ENCODE measurements at regions not wholly inside any gene's neighbourhood (a gene's known extent, or its start where the extent isn't known, plus 50 kb on each side); places are given as distances from the start of the nearest gene placed in this dataset.

DNA sequence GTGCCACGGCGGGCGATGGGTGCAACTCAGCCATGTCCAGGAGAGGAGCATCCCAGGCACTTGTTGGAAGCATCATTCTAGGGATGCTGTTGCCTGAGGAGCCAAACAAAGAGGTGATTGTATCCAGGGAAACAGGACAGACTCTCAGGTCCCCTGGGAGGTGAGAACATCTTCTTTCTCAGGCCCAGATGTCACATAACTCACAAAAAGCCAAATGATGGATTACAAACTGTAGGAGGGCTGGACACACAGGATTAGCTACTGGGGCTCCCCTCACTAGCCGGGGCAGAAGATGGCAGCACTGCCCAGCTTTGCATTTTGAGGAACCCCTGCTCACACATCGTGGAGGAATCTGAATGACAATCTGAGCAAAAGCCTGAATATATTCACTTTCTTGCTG lies 64.7 kb upstream of the NFIL3 start:
- ATAC-seq (no peak), DNase-seq (no peak)
- WGBS, result 85% methylated on average over 5 of the region's 5 CpGs
- Histone ChIP-seq H3K4me1 (ENCODE audit: control insufficient read depth, insufficient read depth, low read length) (peaks cover 7% of the 10 kb centered on the region), H3K27me3 (ENCODE audit: control insufficient read depth, insufficient read depth) (no peaks in the 10 kb centered on the region), H3K27ac (ENCODE audit: low read length) (no peak overlapping the region), H3K4me3 (ENCODE audit: low read length) (no peak overlapping the region), H3K9me3 (ENCODE audit: control insufficient read depth, low read length) (no peaks in the 10 kb centered on the region)
- intact Hi-C loops (cut with DNase I), result no loop called here

DNA sequence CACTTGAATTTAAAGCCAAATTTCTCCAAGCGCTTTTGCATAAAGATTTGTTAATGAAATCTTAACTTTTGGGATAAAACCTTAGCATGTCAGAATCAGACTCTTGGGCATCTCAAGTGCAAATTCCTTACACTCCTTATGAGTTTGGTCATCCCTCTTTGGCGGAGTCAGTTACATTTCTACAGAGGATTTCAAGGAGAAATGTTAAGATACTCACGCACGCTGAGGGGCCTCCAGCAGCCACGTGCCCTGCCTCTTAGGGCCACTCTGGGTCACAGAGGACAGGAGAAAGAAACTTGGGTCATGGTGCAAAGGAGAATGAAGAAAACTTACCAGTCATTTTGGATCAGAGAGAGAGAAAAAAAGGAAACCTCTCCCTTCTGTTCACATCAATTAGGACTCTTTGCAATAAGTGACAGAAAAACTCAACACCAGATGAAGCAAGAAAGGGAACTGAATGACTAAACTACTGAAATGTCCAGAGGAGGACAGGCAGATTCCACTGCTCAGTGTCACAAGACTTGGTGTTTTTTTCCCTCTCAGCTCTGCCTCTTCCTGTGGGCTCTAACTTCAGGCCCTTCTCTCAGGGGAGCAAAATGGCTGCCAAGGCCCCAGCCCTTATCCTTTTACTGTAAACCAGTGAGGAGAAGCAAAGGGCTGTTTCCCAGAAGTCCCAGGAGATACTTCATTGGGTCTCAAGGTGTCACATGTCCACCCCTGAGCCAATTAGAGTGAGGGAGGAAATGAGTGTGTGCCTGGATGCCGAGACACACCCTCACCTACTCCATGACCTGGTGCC lies 63.3 kb upstream of the NFIL3 start:
- intact Hi-C loops (cut with DNase I), result no loop called here
- Histone ChIP-seq H3K4me1 (ENCODE audit: control insufficient read depth, insufficient read depth, low read length) (peaks cover 10% of the 10 kb centered on the region), H3K9me3 (ENCODE audit: control insufficient read depth, low read length) (no peaks in the 10 kb centered on the region), H3K27ac (ENCODE audit: low read length) (no peak overlapping the region), H3K4me3 (ENCODE audit: low read length) (no peak overlapping the region), H3K27me3 (ENCODE audit: control insufficient read depth, insufficient read depth) (no peaks in the 10 kb centered on the region)
- ATAC-seq (peak in 1 of 2 donors; percentile 9), DNase-seq (peak in 2 of 3 donors; percentile 61 to 71)
- WGBS, result 69% methylated on average over 6 of the region's 6 CpGs

DNA sequence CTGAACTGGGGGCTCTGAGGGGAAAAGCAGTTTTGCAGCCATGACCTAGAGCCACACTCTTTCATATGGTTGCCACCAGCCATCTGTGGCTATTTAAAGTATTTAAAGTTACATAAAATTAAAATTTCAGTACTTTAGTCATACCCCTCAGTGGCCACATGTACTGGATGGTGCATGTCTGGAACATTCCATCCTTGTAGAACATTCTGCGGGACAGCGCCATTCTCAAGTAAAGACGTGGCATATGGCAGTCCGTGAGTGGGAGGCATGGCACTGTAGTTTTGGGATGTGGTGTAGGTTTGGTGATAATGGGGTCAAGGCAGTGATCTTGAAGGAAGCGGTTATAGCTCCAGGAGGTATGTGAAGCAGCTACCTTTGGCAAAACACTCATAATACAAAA lies 61.4 kb upstream of the NFIL3 start:
- no peak overlapping the region for H3K4me3 ChIP-seq (ENCODE audit: low read length)
- peaks cover 10% of the 10 kb centered on the region for H3K4me1 ChIP-seq (ENCODE audit: control insufficient read depth, insufficient read depth, low read length)
- ATAC-seq (no peak), DNase-seq (no peak)
- H3K27ac ChIP-seq (ENCODE audit: low read length), result no peak overlapping the region
- H3K9me3 ChIP-seq (ENCODE audit: control insufficient read depth, low read length), result no peaks in the 10 kb centered on the region
- whole genome bisulfite sequencing, result 94% methylated on average over 5 of the region's 5 CpGs
- H3K27me3 ChIP-seq (ENCODE audit: control insufficient read depth, insufficient read depth), result no peaks in the 10 kb centered on the region
- intact Hi-C loops (cut with DNase I), result no loop called here

DNA sequence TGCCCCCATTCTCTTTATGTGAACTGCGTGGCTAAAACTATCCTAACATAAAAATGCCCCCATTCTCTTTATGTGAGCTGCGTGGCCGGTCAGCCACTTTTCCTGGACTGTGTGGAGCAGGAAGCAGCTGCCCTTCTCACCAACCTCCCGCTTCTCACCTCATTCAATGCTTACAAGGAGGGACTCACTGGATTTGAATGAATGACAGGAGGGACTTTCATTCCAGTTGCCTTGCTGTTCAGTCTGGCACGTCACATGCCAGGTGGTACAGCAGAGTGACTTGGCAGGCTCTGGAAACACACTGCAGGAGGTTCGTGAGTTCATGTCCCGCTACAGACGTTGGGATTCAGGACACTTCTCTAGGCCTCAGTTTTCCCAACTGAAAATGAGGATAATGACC lies 60.2 kb upstream of the NFIL3 start:
- H3K27ac ChIP-seq (ENCODE audit: low read length), result peak overlapping the region; percentile 93
- ATAC-seq (peak in 1 of 2 donors; percentile 8), DNase-seq (no peak)
- intact Hi-C loops (cut with DNase I), result no loop called here
- peaks cover 7% of the 10 kb centered on the region for H3K4me1 ChIP-seq (ENCODE audit: control insufficient read depth, insufficient read depth, low read length)
- no peak overlapping the region for H3K4me3 ChIP-seq (ENCODE audit: low read length)
- 54% methylated on average over 8 of the region's 8 CpGs for WGBS
- no peaks in the 10 kb centered on the region for H3K9me3 ChIP-seq (ENCODE audit: control insufficient read depth, low read length)
- no peaks in the 10 kb centered on the region for H3K27me3 ChIP-seq (ENCODE audit: control insufficient read depth, insufficient read depth)

DNA sequence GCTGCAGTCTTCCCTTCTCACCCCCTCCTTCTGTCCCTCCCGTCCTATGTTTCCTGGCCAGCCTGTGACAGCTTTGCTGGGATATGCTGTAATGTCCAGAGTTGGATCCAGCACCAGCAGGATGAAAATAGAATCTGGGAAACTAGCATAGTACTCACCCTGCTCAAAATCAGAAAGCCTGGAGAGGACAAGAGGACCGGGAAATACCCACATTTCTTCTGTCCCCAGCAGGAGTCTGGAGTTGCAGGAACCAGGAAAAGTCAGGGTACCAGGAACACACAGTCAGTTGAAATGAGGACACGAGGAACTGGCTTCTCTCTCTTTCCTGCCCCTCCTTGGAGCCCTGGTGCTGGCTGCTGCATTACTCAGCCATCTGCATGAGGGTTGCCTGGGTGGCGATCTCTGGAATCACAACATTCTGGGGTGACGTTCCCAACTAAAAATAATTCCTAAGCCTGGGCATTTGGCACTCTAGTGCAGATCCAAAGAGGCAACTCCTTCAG lies 59.6 kb upstream of the NFIL3 start:
- Histone ChIP-seq H3K27me3 (ENCODE audit: control insufficient read depth, insufficient read depth) (no peaks in the 10 kb centered on the region), H3K9me3 (ENCODE audit: control insufficient read depth, low read length) (no peaks in the 10 kb centered on the region), H3K27ac (ENCODE audit: low read length) (peak overlapping the region; percentile 93), H3K4me3 (ENCODE audit: low read length) (no peak overlapping the region), H3K4me1 (ENCODE audit: control insufficient read depth, insufficient read depth, low read length) (peaks cover 7% of the 10 kb centered on the region)
- peak; percentile 55 to 68 (median 65) for DNase-seq
- WGBS, result 22% methylated on average over 5 of the region's 5 CpGs
- intact Hi-C loops (cut with DNase I), result no loop called here
- peak; percentile 91 to 94 for ATAC-seq

DNA sequence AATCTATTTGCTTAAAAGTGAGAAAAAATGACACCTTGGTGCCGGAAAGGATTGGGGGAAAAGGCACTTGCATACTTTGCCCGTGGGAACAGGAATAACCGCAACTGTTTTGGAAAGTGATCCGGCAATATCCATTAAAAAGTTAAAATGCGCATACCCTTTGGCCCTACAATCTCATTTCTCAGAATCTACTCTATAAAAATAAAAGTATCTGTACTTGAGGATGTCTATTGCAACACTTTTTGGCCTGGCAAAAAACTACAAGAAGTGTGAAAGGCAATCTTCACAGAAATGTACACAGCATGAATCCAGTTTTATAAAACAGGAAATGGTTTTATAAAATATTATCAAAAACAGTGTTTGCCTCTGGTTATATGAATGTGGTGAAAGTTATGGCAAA lies 58.3 kb upstream of the NFIL3 start:
- H3K4me3 ChIP-seq (ENCODE audit: low read length), result no peak overlapping the region
- ATAC-seq (peak in 1 of 2 donors; percentile 28), DNase-seq (no peak)
- no peak overlapping the region for H3K27ac ChIP-seq (ENCODE audit: low read length)
- intact Hi-C loops (cut with DNase I), result no loop called here
- H3K9me3 ChIP-seq (ENCODE audit: control insufficient read depth, low read length), result no peaks in the 10 kb centered on the region
- 67% methylated on average over 5 of the region's 5 CpGs for WGBS
- peaks cover 7% of the 10 kb centered on the region for H3K4me1 ChIP-seq (ENCODE audit: control insufficient read depth, insufficient read depth, low read length)
- no peaks in the 10 kb centered on the region for H3K27me3 ChIP-seq (ENCODE audit: control insufficient read depth, insufficient read depth)

DNA sequence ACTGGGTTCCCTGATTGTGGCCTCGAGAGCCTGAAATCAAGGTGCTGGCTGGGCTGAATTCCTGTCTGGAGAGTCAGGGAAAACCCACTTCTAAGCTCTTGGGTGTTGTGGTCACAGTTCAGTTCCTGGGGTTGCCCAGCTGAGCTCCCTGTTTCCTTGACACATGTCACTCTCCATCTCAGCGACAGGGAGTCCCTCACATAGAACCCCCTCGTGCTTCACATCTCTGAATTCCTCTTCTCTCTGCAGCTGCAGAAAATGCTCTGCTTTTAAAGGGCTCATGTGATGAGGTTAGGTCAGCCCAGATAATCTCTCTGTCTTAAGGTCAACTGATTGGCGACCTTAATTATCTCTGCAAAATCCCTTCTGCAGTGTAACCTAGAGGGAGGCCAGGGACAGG lies 53.5 kb upstream of the NFIL3 start:
- H3K27ac ChIP-seq (ENCODE audit: low read length), result no peak overlapping the region
- intact Hi-C loops (cut with DNase I), result no loop called here
- no peaks in the 10 kb centered on the region for H3K4me1 ChIP-seq (ENCODE audit: control insufficient read depth, insufficient read depth, low read length)
- no peaks in the 10 kb centered on the region for H3K27me3 ChIP-seq (ENCODE audit: control insufficient read depth, insufficient read depth)
- no peak for ATAC-seq
- no peaks in the 10 kb centered on the region for H3K9me3 ChIP-seq (ENCODE audit: control insufficient read depth, low read length)
- H3K4me3 ChIP-seq (ENCODE audit: low read length), result no peak overlapping the region
- no peak for DNase-seq
- 55% methylated on average over 4 of the region's 4 CpGs for WGBS

DNA sequence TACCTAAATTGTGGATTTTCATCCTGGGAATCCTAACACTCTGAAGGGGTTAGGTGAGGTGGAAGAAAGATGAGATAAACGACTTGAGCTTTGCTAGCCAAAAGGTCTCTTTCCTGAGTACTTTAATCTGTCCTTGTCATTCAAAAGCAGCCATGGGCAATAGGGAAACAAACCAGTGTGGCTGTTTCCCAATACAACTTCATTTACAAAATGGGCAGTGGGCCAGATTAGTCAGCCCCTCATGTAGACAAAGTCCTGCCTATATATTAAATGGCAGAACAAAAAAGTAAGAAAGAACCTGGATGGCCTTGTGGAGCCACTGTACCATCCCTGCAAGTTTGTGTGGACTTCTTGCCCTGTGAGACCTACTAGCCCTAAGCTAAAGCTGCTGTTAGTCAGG lies 51.0 kb upstream of the NFIL3 start:
- Histone ChIP-seq H3K4me1 (ENCODE audit: control insufficient read depth, insufficient read depth, low read length) (no peaks in the 10 kb centered on the region), H3K27me3 (ENCODE audit: control insufficient read depth, insufficient read depth) (no peaks in the 10 kb centered on the region), H3K9me3 (ENCODE audit: control insufficient read depth, low read length) (no peaks in the 10 kb centered on the region), H3K27ac (ENCODE audit: low read length) (no peak overlapping the region), H3K4me3 (ENCODE audit: low read length) (no peak overlapping the region)
- 20% methylated on average over 1 of the region's 1 CpG for WGBS
- DNase-seq (no peak), ATAC-seq (no peak)
- intact Hi-C loops (cut with DNase I), result no loop called here

Data from right cardiac atrium (tissue), 5 donors.